BLaER1 treated with 17β-estradiol and CSF1 and Interleukin-3, amounts not matched to agents 10 nM and 100 nM (cell line): ENCODE measurements at regions not wholly inside any gene's neighbourhood (a gene's known extent, or its start where the extent isn't known, plus 50 kb on each side); places are given as distances from the start of the nearest gene placed in this dataset.

Experiments
- H3K27ac ChIP-seq, 11 experiments: shearing (Covaris generic); formaldehyde crosslinking; 2 replicates each; pipeline ENCODE4 v1.8.1; 2022
- H3K27me3 ChIP-seq, 11 experiments: shearing (Covaris generic); formaldehyde crosslinking; 2 replicates each; pipeline ENCODE4 v1.8.1; 2022
- H3K36me3 ChIP-seq, 11 experiments: shearing (Covaris generic); formaldehyde crosslinking; 2 replicates each; pipeline ENCODE4 v1.8.1; 2022
- H3K4me1 ChIP-seq, 10 experiments: shearing (Covaris generic); formaldehyde crosslinking; 2 replicates each; pipeline ENCODE4 v1.8.1; 2022
- H3K4me2 ChIP-seq, 11 experiments: shearing (Covaris generic); formaldehyde crosslinking; 2 replicates each; pipeline ENCODE4 v1.8.1; 2022
- H3K4me3 ChIP-seq, 10 experiments: shearing (Covaris generic); formaldehyde crosslinking; 2 replicates each; pipeline ENCODE4 v1.8.1; 2022
- H3K9ac ChIP-seq, 11 experiments: shearing (Covaris generic); formaldehyde crosslinking; 2 replicates each; pipeline ENCODE4 v1.8.1; 2022
- H3K9me3 ChIP-seq, 11 experiments: shearing (Covaris generic); formaldehyde crosslinking; replicated peaks in 1 of 11; 2 replicates each; pipeline ENCODE4 v1.8.1; 2022
- H4K20me1 ChIP-seq, 11 experiments: shearing (Covaris generic); formaldehyde crosslinking; 2 replicates each; pipeline ENCODE4 v1.8.1; 2022
- Cebpa-rat ChIP-seq, 11 experiments: shearing (Covaris generic); IDR thresholded peaks; 2 replicates each; pipeline ENCODE4 v1.8.1; 2022

GRCh38 chr1:240014051-240014450 lies 77.6 kb upstream of the FMN2 start:
- H3K9me3 ChIP-seq: peaks cover 19 to 30% (median 25%) of the 10 kb centered on the region in 11 experiments; a peak in 19 of 22 replicates
- H3K4me3 ChIP-seq: no peak overlapping the region

GRCh38 chr1:240018617-240019016 lies 73.1 kb upstream of the FMN2 start:
- Histone ChIP-seq H3K36me3 (no peaks in the 10 kb centered on the region), H3K4me2 (no peak overlapping the region), H3K27ac (no peak overlapping the region), H3K27me3 (no peaks in the 10 kb centered on the region; a peak in 1 of 22 replicates), H4K20me1 (no peaks in the 10 kb centered on the region), H3K4me1 (no peaks in the 10 kb centered on the region), H3K4me3 (no peak overlapping the region), H3K9me3 (peaks cover 11 to 18% (median 15%) of the 10 kb centered on the region in 11 experiments; a peak in 16 of 22 replicates), H3K9ac (no peak overlapping the region)
- no peak for TF ChIP-seq Cebpa-rat (IDR thresholded peaks at IDR 0.05)

More at GRCh38 chr1:240014051-240014450, 77.6 kb upstream of the FMN2 start:
- Histone ChIP-seq H3K4me2 (no peak overlapping the region), H3K9ac (no peak overlapping the region), H3K36me3 (no peaks in the 10 kb centered on the region), H3K27me3 (no peaks in the 10 kb centered on the region; a peak in 1 of 22 replicates), H4K20me1 (no peaks in the 10 kb centered on the region), H3K27ac (no peak overlapping the region), H3K4me1 (no peaks in the 10 kb centered on the region)
- no peak for TF ChIP-seq Cebpa-rat (IDR thresholded peaks at IDR 0.05)

- Histone ChIP-seq H3K9ac (no peak overlapping the region), H4K20me1 (no peaks in the 10 kb centered on the region), H3K27me3 (no peaks in the 10 kb centered on the region; a peak in 1 of 22 replicates), H3K4me1 (no peaks in the 10 kb centered on the region), H3K36me3 (no peaks in the 10 kb centered on the region), H3K4me2 (no peak overlapping the region), H3K9me3 (peaks cover 11 to 18% (median 15%) of the 10 kb centered on the region in 11 experiments; a peak in 16 of 22 replicates), H3K4me3 (no peak overlapping the region), H3K27ac (no peak overlapping the region)
- no peak for TF ChIP-seq Cebpa-rat (IDR thresholded peaks at IDR 0.05)
Measured at GRCh38 chr1:240019524-240019923, 72.2 kb upstream of the FMN2 start.

- no peak for TF ChIP-seq Cebpa-rat (IDR thresholded peaks at IDR 0.05)
- Histone ChIP-seq H3K9me3 (peaks cover 11 to 18% (median 15%) of the 10 kb centered on the region in 11 experiments; a peak in 16 of 22 replicates), H3K4me2 (no peak overlapping the region), H3K27me3 (no peaks in the 10 kb centered on the region; a peak in 1 of 22 replicates), H3K4me3 (no peak overlapping the region), H3K36me3 (no peaks in the 10 kb centered on the region), H3K9ac (no peak overlapping the region), H3K27ac (no peak overlapping the region), H4K20me1 (no peaks in the 10 kb centered on the region), H3K4me1 (no peaks in the 10 kb centered on the region)
Measured at GRCh38 chr1:240020871-240021270, 70.8 kb upstream of the FMN2 start.

- H3K27me3 ChIP-seq: no peaks in the 10 kb centered on the region; a peak in 1 of 22 replicates
- no peak for TF ChIP-seq Cebpa-rat (IDR thresholded peaks at IDR 0.05)
- no peak overlapping the region for H3K27ac ChIP-seq
- H3K4me2 ChIP-seq: no peak overlapping the region
- no peaks in the 10 kb centered on the region for H3K36me3 ChIP-seq
- no peaks in the 10 kb centered on the region for H4K20me1 ChIP-seq
- H3K4me3 ChIP-seq: no peak overlapping the region
- no peaks in the 10 kb centered on the region for H3K4me1 ChIP-seq
- H3K9ac ChIP-seq: no peak overlapping the region
- H3K9me3 ChIP-seq: peaks cover 11 to 18% (median 15%) of the 10 kb centered on the region in 11 experiments; a peak in 16 of 22 replicates
Measured at GRCh38 chr1:240021709-240022108, 70.0 kb upstream of the FMN2 start.

GRCh38 chr1:240027059-240027462 lies 64.6 kb upstream of the FMN2 start:
- no peak overlapping the region for H3K27ac ChIP-seq
- no peaks in the 10 kb centered on the region for H3K36me3 ChIP-seq
- H3K4me1 ChIP-seq: no peaks in the 10 kb centered on the region
- no peak overlapping the region for H3K9ac ChIP-seq
- H3K4me3 ChIP-seq: no peak overlapping the region
- TF ChIP-seq Cebpa-rat (IDR thresholded peaks at IDR 0.05): no peak
- no peaks in the 10 kb centered on the region for H3K9me3 ChIP-seq
- H4K20me1 ChIP-seq: no peaks in the 10 kb centered on the region
- H3K4me2 ChIP-seq: no peak overlapping the region
- no peaks in the 10 kb centered on the region for H3K27me3 ChIP-seq

GRCh38 chr1:240029418-240029817 lies 62.3 kb upstream of the FMN2 start:
- Histone ChIP-seq H3K4me2 (no peak overlapping the region), H4K20me1 (no peaks in the 10 kb centered on the region), H3K27ac (no peak overlapping the region), H3K4me3 (no peak overlapping the region), H3K27me3 (no peaks in the 10 kb centered on the region), H3K9ac (no peak overlapping the region), H3K36me3 (no peaks in the 10 kb centered on the region), H3K9me3 (no peaks in the 10 kb centered on the region), H3K4me1 (no peaks in the 10 kb centered on the region)
- no peak for TF ChIP-seq Cebpa-rat (IDR thresholded peaks at IDR 0.05)

GRCh38 chr1:240030236-240030635 lies 61.4 kb upstream of the FMN2 start:
- Histone ChIP-seq H3K36me3 (no peaks in the 10 kb centered on the region), H4K20me1 (no peaks in the 10 kb centered on the region), H3K27ac (no peak overlapping the region), H3K27me3 (no peaks in the 10 kb centered on the region), H3K4me2 (no peak overlapping the region), H3K4me3 (no peak overlapping the region), H3K9ac (no peak overlapping the region), H3K4me1 (no peaks in the 10 kb centered on the region), H3K9me3 (no peaks in the 10 kb centered on the region)
- no peak for TF ChIP-seq Cebpa-rat (IDR thresholded peaks at IDR 0.05)

- H3K4me1 ChIP-seq: no peaks in the 10 kb centered on the region
- H3K36me3 ChIP-seq: no peaks in the 10 kb centered on the region
- H3K9ac ChIP-seq: no peak overlapping the region
- no peaks in the 10 kb centered on the region for H3K27me3 ChIP-seq
- no peak overlapping the region for H3K4me3 ChIP-seq
- no peak for TF ChIP-seq Cebpa-rat (IDR thresholded peaks at IDR 0.05)
- no peak overlapping the region for H3K4me2 ChIP-seq
- H3K9me3 ChIP-seq: no peaks in the 10 kb centered on the region
- H4K20me1 ChIP-seq: no peaks in the 10 kb centered on the region
- no peak overlapping the region for H3K27ac ChIP-seq
Measured at GRCh38 chr1:240031009-240031408, 60.7 kb upstream of the FMN2 start.

GRCh38 chr1:240031414-240031813 lies 60.3 kb upstream of the FMN2 start:
- Histone ChIP-seq H3K4me2 (no peak overlapping the region), H3K9ac (no peak overlapping the region), H3K4me1 (no peaks in the 10 kb centered on the region), H3K36me3 (no peaks in the 10 kb centered on the region), H4K20me1 (no peaks in the 10 kb centered on the region), H3K27me3 (no peaks in the 10 kb centered on the region), H3K27ac (no peak overlapping the region), H3K9me3 (no peaks in the 10 kb centered on the region), H3K4me3 (no peak overlapping the region)
- TF ChIP-seq Cebpa-rat (IDR thresholded peaks at IDR 0.05): no peak
